ENCODE measurements at regions not wholly inside any gene's neighbourhood (a gene's known extent, or its start where the extent isn't known, plus 50 kb on each side); places are given as distances from the start of the nearest gene placed in this dataset.

- no peak for TF ChIP-seq FOXM1 (IDR thresholded peaks at IDR 0.05; ENCODE audit: borderline replicate concordance)
- TF ChIP-seq CTBP1 (IDR thresholded peaks at IDR 0.05; ENCODE audit: borderline replicate concordance): no peak
- no peak for TF ChIP-seq SP1 (IDR thresholded peaks at IDR 0.05)
- TF ChIP-seq FOXK2 (IDR thresholded peaks at IDR 0.05): no peak
Observed at GRCh38 chr6:149208134-149208601, 109.3 kb upstream of the TAB2 start.
